MM.1S (cell line): ENCODE measurements at regions not wholly inside any gene's neighbourhood (a gene's known extent, or its start where the extent isn't known, plus 50 kb on each side); places are given as distances from the start of the nearest gene placed in this dataset.

Source experiments
- DNase-seq: peaks from one replicate; pipeline ENCODE4 v3.0.0-alpha.2; 2015
- H2AFZ ChIP-seq: fragments of 300-600 bp; sonication (generic); 2 replicates; pipeline ENCODE4 v1.6.0; 2016; ENCODE audit warnings: antibody characterized with exemption, low read length
- H3F3A ChIP-seq: fragments of 300-600 bp; sonication (generic); 2 replicates; pipeline ENCODE4 v1.6.1; 2016; ENCODE audit warnings: mild to moderate bottlenecking, antibody characterized with exemption, low read length, moderate library complexity, mixed read lengths; ENCODE audit not compliant: insufficient read depth
- H3K27ac ChIP-seq: fragments of 300-600 bp; sonication (generic); 2 replicates; pipeline ENCODE4 v1.5.1; 2016; ENCODE audit warnings: mild to moderate bottlenecking, low read length
- H3K27me3 ChIP-seq: fragments of 300-600 bp; sonication (generic); replicated peaks from 2 replicates; pipeline ENCODE4 v1.6.0; 2016; ENCODE audit warnings: low read length; ENCODE audit not compliant: insufficient read depth
- H3K36me3 ChIP-seq: fragments of 300-600 bp; sonication (generic); replicated peaks from 2 replicates; pipeline ENCODE4 v1.6.1; 2016; ENCODE audit warnings: mild to moderate bottlenecking, low read length, mixed read lengths; ENCODE audit not compliant: insufficient read depth
- H3K4me1 ChIP-seq: fragments of 300-600 bp; sonication (generic); 2 replicates; pipeline ENCODE4 v1.6.1; 2016; ENCODE audit warnings: low read length, mixed read lengths
- H3K4me2 ChIP-seq: fragments of 300-600 bp; sonication (generic); 2 replicates; pipeline ENCODE4 v1.6.0; 2016; ENCODE audit warnings: low read depth, low read length
- H3K4me3 ChIP-seq: fragments of 300-600 bp; sonication (generic); 2 replicates; pipeline ENCODE4 v1.5.1; 2016; ENCODE audit warnings: low read length, mixed read lengths
- H3K79me2 ChIP-seq: fragments of 300-600 bp; sonication (generic); 2 replicates; pipeline ENCODE4 v1.6.1; 2016; ENCODE audit warnings: mixed run types, low read length, mixed read lengths
- H3K9ac ChIP-seq: fragments of 300-600 bp; sonication (generic); 2 replicates; pipeline ENCODE4 v1.6.1; 2016; ENCODE audit warnings: low read length, mixed read lengths
- H3K9me2 ChIP-seq: fragments of 300-600 bp; sonication (generic); replicated peaks from 2 replicates; pipeline ENCODE4 v1.6.1; 2016; ENCODE audit warnings: mild to moderate bottlenecking, low read length, mixed read lengths; ENCODE audit not compliant: insufficient read depth
- H3K9me3 ChIP-seq: fragments of 300-600 bp; sonication (generic); replicated peaks from 2 replicates; pipeline ENCODE4 v1.6.1; 2016; ENCODE audit warnings: mild to moderate bottlenecking, low read length, mixed read lengths; ENCODE audit not compliant: insufficient read depth
- H4K20me1 ChIP-seq: fragments of 300-600 bp; sonication (generic); 2 replicates; pipeline ENCODE4 v1.6.1; 2016; ENCODE audit warnings: mild to moderate bottlenecking, low read length, moderate library complexity, mixed read lengths; ENCODE audit not compliant: insufficient read depth
- CTCF ChIP-seq: fragments of 300-600 bp; sonication (generic); IDR thresholded peaks from 2 replicates; pipeline ENCODE4 v1.5.1; 2016; ENCODE audit warnings: antibody characterized with exemption, low read length, mixed read lengths
- EZH2 ChIP-seq: fragments of 300-600 bp; sonication (generic); optimal IDR thresholded peaks from 2 replicates; pipeline ENCODE3; 2017; ENCODE audit warnings: low read depth, mild to moderate bottlenecking, antibody characterized with exemption, low read length, mixed read lengths
- EZH2phosphoT487 ChIP-seq: fragments of 300-600 bp; sonication (generic); IDR thresholded peaks from 2 replicates; pipeline ENCODE4 v1.6.1; 2018; ENCODE audit warnings: antibody characterized with exemption, low read length

- DNase-seq, result no peak
- Histone ChIP-seq H3K27me3 (no peaks in the 10 kb centered on the region), H3K36me3 (no peaks in the 10 kb centered on the region), H3K9ac (no peak overlapping the region), H3K9me2 (no peaks in the 10 kb centered on the region), H3F3A (no peaks in the 10 kb centered on the region), H2AFZ (no peak overlapping the region), H3K4me1 (no peaks in the 10 kb centered on the region), H3K27ac (no peak overlapping the region), H3K9me3 (no peaks in the 10 kb centered on the region), H3K4me2 (no peak overlapping the region), H3K79me2 (no peaks in the 10 kb centered on the region), H4K20me1 (no peaks in the 10 kb centered on the region), H3K4me3 (no peak overlapping the region)
- TF ChIP-seq EZH2 (no peak), CTCF (no peak), EZH2phosphoT487 (no peak)
Observed at GRCh38 chr13:22012686-22013085, 341.8 kb downstream of the FGF9 start.

- no peaks in the 10 kb centered on the region for H3K79me2 ChIP-seq
- no peak overlapping the region for H3K4me3 ChIP-seq
- H2AFZ ChIP-seq, result no peak overlapping the region
- no peak for TF ChIP-seq EZH2phosphoT487
- no peak for TF ChIP-seq EZH2
- TF ChIP-seq CTCF, result no peak
- H3F3A ChIP-seq, result no peaks in the 10 kb centered on the region
- no peaks in the 10 kb centered on the region for H3K9me3 ChIP-seq
- H4K20me1 ChIP-seq, result no peaks in the 10 kb centered on the region
- H3K36me3 ChIP-seq, result no peaks in the 10 kb centered on the region
- no peak overlapping the region for H3K9ac ChIP-seq
- no peaks in the 10 kb centered on the region for H3K9me2 ChIP-seq
- no peak for DNase-seq
- no peak overlapping the region for H3K4me2 ChIP-seq
- no peaks in the 10 kb centered on the region for H3K4me1 ChIP-seq
- no peaks in the 10 kb centered on the region for H3K27me3 ChIP-seq
- H3K27ac ChIP-seq, result no peak overlapping the region
Observed at GRCh38 chr13:22014469-22014868, 343.6 kb downstream of the FGF9 start.

- Histone ChIP-seq H3K4me3 (no peak overlapping the region), H3K79me2 (no peaks in the 10 kb centered on the region), H3K4me1 (no peaks in the 10 kb centered on the region), H3K27me3 (no peaks in the 10 kb centered on the region), H3K36me3 (no peaks in the 10 kb centered on the region), H3K4me2 (no peak overlapping the region), H4K20me1 (no peaks in the 10 kb centered on the region), H3K27ac (no peak overlapping the region), H3K9ac (no peak overlapping the region), H3K9me3 (no peaks in the 10 kb centered on the region), H3K9me2 (no peaks in the 10 kb centered on the region), H2AFZ (no peak overlapping the region), H3F3A (no peaks in the 10 kb centered on the region)
- no peak for DNase-seq
- no peak for TF ChIP-seq EZH2phosphoT487
- no peak for TF ChIP-seq CTCF
- no peak for TF ChIP-seq EZH2
Observed at GRCh38 chr13:22017226-22017625, 346.4 kb downstream of the FGF9 start.
